Activated CD8-positive, alpha-beta T cell treated with anti-CD3 and anti-CD28 coated beads for 36 hours (primary cell): ENCODE measurements at regions not wholly inside any gene's neighbourhood (a gene's known extent, or its start where the extent isn't known, plus 50 kb on each side); places are given as distances from the start of the nearest gene placed in this dataset.

Experiments
- ATAC-seq: fragments of 200-7000 bp; cut with Tn5 transposase; one replicate; pipeline ENCODE4 v1.10.0; 2021; ENCODE audit warnings: mild to moderate bottlenecking, moderate library complexity
- CTCF ChIA-PET: fragments of 350-600 bp; sonication (Branson Sonifier 250); formaldehyde crosslinking; loops from one replicate; lab custom pipeline; 2021; ENCODE audit warnings: antibody characterized with exemption; lab: Charles Lee
- POLR2A ChIA-PET: fragments of 350-600 bp; sonication (Branson Sonifier 250); formaldehyde crosslinking; loops from one replicate; lab custom pipeline; 2021; ENCODE audit warnings: antibody characterized with exemption; lab: Charles Lee
- DNase-seq: peaks from one replicate; pipeline ENCODE4 v3.0.0-alpha.2; 2020
- H3K27ac Mint-ChIP-seq: one replicate; pipeline ENCODE4 v1.8.0; 2021; ENCODE audit warnings: mild to moderate bottlenecking, mixed read lengths
- H3K27me3 Mint-ChIP-seq: one replicate; pipeline ENCODE4 v1.8.0; 2021; ENCODE audit warnings: mixed read lengths
- H3K36me3 Mint-ChIP-seq: one replicate; pipeline ENCODE4 v1.8.0; 2021; ENCODE audit warnings: low read depth, mixed read lengths
- H3K4me1 Mint-ChIP-seq: one replicate; pipeline ENCODE4 v1.8.0; 2021; ENCODE audit warnings: low read depth, mixed read lengths
- H3K4me3 Mint-ChIP-seq: one replicate; pipeline ENCODE4 v1.8.0; 2021; ENCODE audit warnings: mild to moderate bottlenecking, moderate library complexity, mixed read lengths
- H3K9me3 Mint-ChIP-seq: one replicate; pipeline ENCODE4 v1.8.0; 2021; ENCODE audit warnings: mixed read lengths
- CTCF ChIP-seq: fragments of 200-600 bp; IDR thresholded peaks from one replicate; pipeline ENCODE4 v1.8.0; 2022; ENCODE audit warnings: antibody characterized with exemption, mild to moderate bottlenecking
- intact Hi-C: fragments of 100-400 bp; cut with micrococcal nuclease; formaldehyde crosslinking; loops from one replicate; pipeline ENCODE4 v1.10.0; 2022

GRCh38 chr13:65966991-65967451 lies 1263.1 kb downstream of the PCDH9 start:
- ChIA-PET CTCF (no interaction called here), POLR2A (no interaction called here)
- no peaks in the 10 kb centered on the region for H3K36me3 Mint-ChIP-seq
- no peak for ATAC-seq
- intact Hi-C loops = no loop called here
- no peaks in the 10 kb centered on the region for H3K27me3 Mint-ChIP-seq
- H3K27ac Mint-ChIP-seq = no peak overlapping the region
- H3K4me3 Mint-ChIP-seq = no peak overlapping the region
- peaks cover 4% of the 10 kb centered on the region for H3K9me3 Mint-ChIP-seq
- no peaks in the 10 kb centered on the region for H3K4me1 Mint-ChIP-seq
- no peak for DNase-seq
- no peak for TF ChIP-seq CTCF

GRCh38 chr13:65965501-65965900 lies 1264.6 kb downstream of the PCDH9 start:
- H3K27ac Mint-ChIP-seq = no peak overlapping the region
- ATAC-seq (no peak), DNase-seq (no peak)
- H3K9me3 Mint-ChIP-seq = peaks cover 4% of the 10 kb centered on the region
- POLR2A ChIA-PET = no interaction called here
- H3K4me3 Mint-ChIP-seq = no peak overlapping the region
- H3K36me3 Mint-ChIP-seq = no peaks in the 10 kb centered on the region
- intact Hi-C loops = no loop called here
- no peaks in the 10 kb centered on the region for H3K27me3 Mint-ChIP-seq
- H3K4me1 Mint-ChIP-seq = no peaks in the 10 kb centered on the region
- TF ChIP-seq CTCF = no peak
- CTCF ChIA-PET = no interaction called here

- TF ChIP-seq CTCF = no peak
- no peak for DNase-seq
- H3K4me3 Mint-ChIP-seq = no peak overlapping the region
- intact Hi-C loops = no loop called here
- no peaks in the 10 kb centered on the region for H3K4me1 Mint-ChIP-seq
- peaks cover 4% of the 10 kb centered on the region for H3K9me3 Mint-ChIP-seq
- POLR2A ChIA-PET = no interaction called here
- no peaks in the 10 kb centered on the region for H3K27me3 Mint-ChIP-seq
- no peak overlapping the region for H3K27ac Mint-ChIP-seq
- CTCF ChIA-PET = no interaction called here
- ATAC-seq = no peak
- no peaks in the 10 kb centered on the region for H3K36me3 Mint-ChIP-seq
These were observed 1265.5 kb downstream of the PCDH9 start for GRCh38 chr13:65964672-65965071.

- H3K36me3 Mint-ChIP-seq = no peaks in the 10 kb centered on the region
- intact Hi-C loops = no loop called here
- no peaks in the 10 kb centered on the region for H3K27me3 Mint-ChIP-seq
- ChIA-PET CTCF (no interaction called here), POLR2A (no interaction called here)
- H3K9me3 Mint-ChIP-seq = peaks cover 6% of the 10 kb centered on the region
- H3K4me3 Mint-ChIP-seq = no peak overlapping the region
- no peak overlapping the region for H3K27ac Mint-ChIP-seq
- H3K4me1 Mint-ChIP-seq = no peaks in the 10 kb centered on the region
- ATAC-seq (no peak), DNase-seq (no peak)
- no peak for TF ChIP-seq CTCF
These were observed 1270.8 kb downstream of the PCDH9 start for GRCh38 chr13:65959305-65959704.

GRCh38 chr13:65946387-65946786 lies 1283.7 kb downstream of the PCDH9 start:
- peaks cover 3% of the 10 kb centered on the region for H3K9me3 Mint-ChIP-seq
- H3K27ac Mint-ChIP-seq = no peak overlapping the region
- intact Hi-C loops = no loop called here
- ChIA-PET POLR2A (no interaction called here), CTCF (no interaction called here)
- ATAC-seq = no peak
- no peaks in the 10 kb centered on the region for H3K4me1 Mint-ChIP-seq
- DNase-seq = no peak
- H3K36me3 Mint-ChIP-seq = no peaks in the 10 kb centered on the region
- no peak for TF ChIP-seq CTCF
- no peak overlapping the region for H3K4me3 Mint-ChIP-seq
- H3K27me3 Mint-ChIP-seq = no peaks in the 10 kb centered on the region
